ENCODE measurements at regions not wholly inside any gene's neighbourhood (a gene's known extent, or its start where the extent isn't known, plus 50 kb on each side); places are given as distances from the start of the nearest gene placed in this dataset.
"Not testable (repeated sequence)": the region's sequence is repeated elsewhere in the genome, so short reads cannot be mapped to it uniquely, and the experiment has no call there.

DNA sequence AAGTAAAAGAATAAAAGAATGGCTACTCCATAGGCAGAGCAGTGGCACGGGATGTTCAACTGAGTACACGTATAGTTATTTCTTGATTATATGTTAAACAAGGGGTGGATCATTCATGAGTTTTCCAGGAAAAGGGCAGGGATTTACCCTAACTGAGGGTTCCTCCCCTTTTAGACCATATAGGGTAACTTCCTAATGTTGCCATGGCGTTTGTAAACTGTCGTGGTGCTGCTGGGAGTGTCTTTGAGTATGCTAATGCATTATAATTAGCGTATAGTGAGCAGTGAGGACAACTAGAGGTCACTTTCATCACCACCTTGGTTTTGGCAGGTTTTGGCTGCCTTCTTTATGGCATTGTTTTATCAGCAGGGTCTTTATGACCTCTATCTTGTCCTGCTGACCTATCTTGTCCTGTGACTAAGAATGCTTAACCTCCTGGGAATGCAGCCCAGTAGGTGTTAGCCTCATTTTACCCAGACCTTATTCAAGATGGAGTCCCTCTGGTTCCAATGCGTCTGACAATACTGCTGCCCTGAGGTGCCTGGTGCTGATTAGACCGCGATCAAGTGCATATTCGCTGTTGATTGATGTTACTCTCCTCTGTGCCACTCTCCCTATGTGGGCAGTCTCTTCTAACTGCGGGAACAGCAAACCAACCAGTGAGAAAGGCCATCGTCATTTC, 67.6 kb upstream of the AMN1 start:
- no peak overlapping the region for H3K27ac ChIP-seq (ENCODE audit: low read length)
- DNase-seq (no peak), ATAC-seq (no peak)
- H3K36me3 ChIP-seq (ENCODE audit: control insufficient read depth, insufficient read depth, low read length), result no peaks in the 10 kb centered on the region
- TF ChIP-seq, protein P1, sequence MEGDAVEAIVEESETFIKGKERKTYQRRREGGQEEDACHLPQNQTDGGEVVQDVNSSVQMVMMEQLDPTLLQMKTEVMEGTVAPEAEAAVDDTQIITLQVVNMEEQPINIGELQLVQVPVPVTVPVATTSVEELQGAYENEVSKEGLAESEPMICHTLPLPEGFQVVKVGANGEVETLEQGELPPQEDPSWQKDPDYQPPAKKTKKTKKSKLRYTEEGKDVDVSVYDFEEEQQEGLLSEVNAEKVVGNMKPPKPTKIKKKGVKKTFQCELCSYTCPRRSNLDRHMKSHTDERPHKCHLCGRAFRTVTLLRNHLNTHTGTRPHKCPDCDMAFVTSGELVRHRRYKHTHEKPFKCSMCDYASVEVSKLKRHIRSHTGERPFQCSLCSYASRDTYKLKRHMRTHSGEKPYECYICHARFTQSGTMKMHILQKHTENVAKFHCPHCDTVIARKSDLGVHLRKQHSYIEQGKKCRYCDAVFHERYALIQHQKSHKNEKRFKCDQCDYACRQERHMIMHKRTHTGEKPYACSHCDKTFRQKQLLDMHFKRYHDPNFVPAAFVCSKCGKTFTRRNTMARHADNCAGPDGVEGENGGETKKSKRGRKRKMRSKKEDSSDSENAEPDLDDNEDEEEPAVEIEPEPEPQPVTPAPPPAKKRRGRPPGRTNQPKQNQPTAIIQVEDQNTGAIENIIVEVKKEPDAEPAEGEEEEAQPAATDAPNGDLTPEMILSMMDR (IDR thresholded peaks at IDR 0.05), result no peak
- no peak overlapping the region for H3K4me3 ChIP-seq (ENCODE audit: low read length)
- no peak overlapping the region for H3K4me3 Mint-ChIP-seq
- no peak overlapping the region for H3K27ac Mint-ChIP-seq
- 94% methylated on average over 11 of the region's 11 CpGs for WGBS (ENCODE audit: insufficient coverage)
- H3K27me3 ChIP-seq (ENCODE audit: control insufficient read depth, insufficient read depth, low read length), result no peaks in the 10 kb centered on the region
- no peaks in the 10 kb centered on the region for H3K9me3 ChIP-seq (ENCODE audit: control insufficient read depth, insufficient read depth, low read length)
- H3K9me3 Mint-ChIP-seq, result no peaks in the 10 kb centered on the region
- no peaks in the 10 kb centered on the region for H3K27me3 Mint-ChIP-seq (ENCODE audit: low read depth in 2 of 2)
- peaks cover 19 to 29% of the 10 kb centered on the region in 2 donors for H3K4me1 Mint-ChIP-seq
- H3K36me3 Mint-ChIP-seq, result no peaks in the 10 kb centered on the region
- H3K4me1 ChIP-seq (ENCODE audit: control insufficient read depth, insufficient read depth, low read length), result peaks cover 7% of the 10 kb centered on the region
- intact Hi-C loops (cut with micrococcal nuclease), result no loop called here

DNA sequence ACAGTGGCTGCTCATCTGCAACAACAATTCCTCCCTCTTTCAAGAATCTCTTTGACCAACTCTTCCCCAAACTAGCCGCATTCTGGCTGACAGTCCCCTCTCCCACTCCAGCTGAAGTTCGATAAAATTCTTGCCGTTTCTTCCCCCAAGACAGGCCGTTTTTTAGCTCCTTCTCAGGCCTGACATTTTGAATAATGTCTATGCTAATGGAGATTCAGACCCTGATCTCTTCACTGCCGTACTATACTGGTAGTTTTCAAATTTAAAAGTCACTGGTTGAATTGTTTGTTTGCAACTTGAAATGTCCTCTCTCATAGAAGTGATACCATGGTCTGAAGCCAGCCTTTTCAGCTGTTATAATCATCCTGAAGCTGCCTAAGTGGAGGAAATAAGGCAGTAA, 65.9 kb upstream of the AMN1 start:
- H3K4me3 Mint-ChIP-seq, result no peak overlapping the region
- Histone ChIP-seq H3K27ac (ENCODE audit: low read length) (no peak overlapping the region), H3K4me3 (ENCODE audit: low read length) (no peak overlapping the region), H3K4me1 (ENCODE audit: control insufficient read depth, insufficient read depth, low read length) (peaks cover 13% of the 10 kb centered on the region), H3K36me3 (ENCODE audit: control insufficient read depth, insufficient read depth, low read length) (no peaks in the 10 kb centered on the region), H3K27me3 (ENCODE audit: control insufficient read depth, insufficient read depth, low read length) (no peaks in the 10 kb centered on the region), H3K9me3 (ENCODE audit: control insufficient read depth, insufficient read depth, low read length) (no peaks in the 10 kb centered on the region)
- DNase-seq, result no peak
- no peaks in the 10 kb centered on the region for H3K27me3 Mint-ChIP-seq (ENCODE audit: low read depth in 2 of 2)
- peak overlapping the region in 1 of 2 donors; percentile 10 for H3K27ac Mint-ChIP-seq
- ATAC-seq, result no peak
- TF ChIP-seq, protein P1 (IDR thresholded peaks at IDR 0.05), result no peak
- 89% methylated on average over 5 of the region's 5 CpGs for WGBS (ENCODE audit: insufficient coverage)
- intact Hi-C loops (cut with micrococcal nuclease), result no loop called here
- no peaks in the 10 kb centered on the region for H3K9me3 Mint-ChIP-seq
- peaks cover 35 to 46% of the 10 kb centered on the region in 2 donors for H3K4me1 Mint-ChIP-seq
- H3K36me3 Mint-ChIP-seq, result no peaks in the 10 kb centered on the region

DNA sequence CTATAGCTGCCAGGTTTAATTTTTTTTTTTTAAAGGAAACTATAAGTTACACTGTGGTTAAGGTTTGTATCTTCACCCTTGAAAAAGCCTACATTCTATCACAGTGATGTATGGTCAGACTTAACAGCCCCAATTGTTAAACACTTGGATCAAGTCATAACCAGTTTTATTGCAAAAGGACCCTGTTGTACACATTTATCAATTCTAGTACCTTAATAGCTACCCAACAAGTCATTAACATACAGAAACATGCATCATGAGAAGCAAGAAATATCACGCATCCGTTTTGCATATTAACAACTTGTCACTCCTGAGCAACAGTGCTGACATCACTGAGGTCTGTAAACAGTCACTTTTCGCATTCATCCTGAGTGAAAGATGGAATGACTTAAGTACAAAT, 62.4 kb upstream of the AMN1 start:
- 81% methylated on average over 3 of the region's 3 CpGs for WGBS (ENCODE audit: insufficient coverage)
- Mint-ChIP-seq H3K4me3 (peak overlapping the region; percentile 81), H3K4me1 (peaks cover 30 to 34% of the 10 kb centered on the region in 2 donors), H3K27ac (peak overlapping the region; percentile 85 to 86)
- not testable (repeated sequence) for H3K27ac ChIP-seq (ENCODE audit: low read length); H3K9me3 ChIP-seq (ENCODE audit: control insufficient read depth, insufficient read depth, low read length); H3K9me3 Mint-ChIP-seq; H3K27me3 Mint-ChIP-seq (ENCODE audit: low read depth in 2 of 2); H3K4me3 ChIP-seq (ENCODE audit: low read length); H3K27me3 ChIP-seq (ENCODE audit: control insufficient read depth, insufficient read depth, low read length); H3K36me3 ChIP-seq (ENCODE audit: control insufficient read depth, insufficient read depth, low read length); H3K36me3 Mint-ChIP-seq
- ATAC-seq (peak; percentile 58 to 76 (median 65)), DNase-seq (peak in 1 of 2 donors; percentile 32)
- intact Hi-C loops (cut with micrococcal nuclease), result loop anchor here (1.0 to 2.0 kb wide), 2 partner anchors 105 to 168 kb away; partner anchors contain the start of gene RESF1
- peaks cover 16% of the 10 kb centered on the region for H3K4me1 ChIP-seq (ENCODE audit: control insufficient read depth, insufficient read depth, low read length)

DNA sequence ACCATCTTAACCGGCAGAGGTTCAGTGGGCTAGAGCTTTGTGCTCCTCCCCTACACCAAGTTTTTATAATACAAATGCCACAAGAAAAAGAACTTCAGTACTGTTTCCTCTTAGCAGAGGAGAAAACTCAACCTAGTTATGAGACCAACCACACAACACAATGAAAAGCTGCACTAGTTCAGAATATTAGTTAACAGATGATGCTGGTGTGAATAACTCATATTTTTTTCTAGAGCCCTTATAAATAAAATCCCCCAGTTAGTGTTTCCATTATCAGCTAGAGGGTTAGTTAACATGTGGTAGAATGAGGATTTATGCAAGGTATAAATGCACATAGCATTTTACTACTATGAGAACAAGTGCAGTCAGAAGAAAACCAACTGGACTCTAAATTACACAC, 61.9 kb upstream of the AMN1 start:
- TF ChIP-seq, protein P1 (IDR thresholded peaks at IDR 0.05), result no peak
- H3K36me3 Mint-ChIP-seq, result no peaks in the 10 kb centered on the region
- no peaks in the 10 kb centered on the region for H3K9me3 ChIP-seq (ENCODE audit: control insufficient read depth, insufficient read depth, low read length)
- no peaks in the 10 kb centered on the region for H3K27me3 ChIP-seq (ENCODE audit: control insufficient read depth, insufficient read depth, low read length)
- peak; percentile 56 to 61 (median 61) for ATAC-seq
- H3K27ac Mint-ChIP-seq, result peak overlapping the region; percentile 85 to 86
- H3K4me1 ChIP-seq (ENCODE audit: control insufficient read depth, insufficient read depth, low read length), result peaks cover 16% of the 10 kb centered on the region
- peaks cover 30 to 34% of the 10 kb centered on the region in 2 donors for H3K4me1 Mint-ChIP-seq
- peak overlapping the region; percentile 81 for H3K4me3 Mint-ChIP-seq
- H3K27ac ChIP-seq (ENCODE audit: low read length), result no peak overlapping the region
- H3K27me3 Mint-ChIP-seq (ENCODE audit: low read depth in 2 of 2), result no peaks in the 10 kb centered on the region
- no peaks in the 10 kb centered on the region for H3K36me3 ChIP-seq (ENCODE audit: control insufficient read depth, insufficient read depth, low read length)
- intact Hi-C loops (cut with micrococcal nuclease), result loop anchor here (1.0 to 2.0 kb wide), 3 partner anchors 62 to 168 kb away; partner anchors contain the start of gene RESF1
- H3K9me3 Mint-ChIP-seq, result no peaks in the 10 kb centered on the region
- WGBS (ENCODE audit: insufficient coverage), result 0% methylated on average over 1 of the region's 1 CpG
- H3K4me3 ChIP-seq (ENCODE audit: low read length), result no peak overlapping the region
- no peak for DNase-seq

Measured in natural killer cell (primary cell).